Upper lobe of right lung (tissue), 1 donor: ENCODE measurements at regions not wholly inside any gene's neighbourhood (a gene's known extent, or its start where the extent isn't known, plus 50 kb on each side); places are given as distances from the start of the nearest gene placed in this dataset.

ENCODE experiments used
- ATAC-seq: fragments of 200-7000 bp; cut with Tn5 transposase; one replicate; pipeline ENCODE4 v1.9.1; 2020; ENCODE audit warnings: mild to moderate bottlenecking, moderate library complexity
- DNase-seq: peaks from one replicate; pipeline ENCODE4 v3.0.0-alpha.2; 2020
- H3K27ac ChIP-seq: fragments of 200-600 bp; one replicate; pipeline ENCODE4 v1.8.0; 2022
- H3K27me3 ChIP-seq: fragments of 200-600 bp; one replicate; pipeline ENCODE4 v1.8.0; 2022; ENCODE audit warnings: mild to moderate bottlenecking
- H3K36me3 ChIP-seq: fragments of 200-600 bp; one replicate; pipeline ENCODE4 v1.8.0; 2022
- H3K4me1 ChIP-seq: fragments of 200-600 bp; one replicate; pipeline ENCODE4 v1.8.0; 2022
- H3K4me3 ChIP-seq: fragments of 200-600 bp; one replicate; pipeline ENCODE4 v1.8.0; 2022; ENCODE audit warnings: mild to moderate bottlenecking
- H3K9me3 ChIP-seq: fragments of 200-600 bp; one replicate; pipeline ENCODE4 v1.8.0; 2022
- intact Hi-C: fragments of 100-400 bp; cut with DNase I; formaldehyde crosslinking; loops from one replicate; pipeline ENCODE4 v1.11.0; 2022
- TF ChIP-seq, protein P1 (sequence below): fragments of 200-600 bp; IDR thresholded peaks from one replicate; pipeline ENCODE4 v1.8.0; 2022; ENCODE audit warnings: antibody characterized with exemption
- donor health status: DM: no; HTN: yes; CAD: no; lungs with severe emphysema.

DNA sequence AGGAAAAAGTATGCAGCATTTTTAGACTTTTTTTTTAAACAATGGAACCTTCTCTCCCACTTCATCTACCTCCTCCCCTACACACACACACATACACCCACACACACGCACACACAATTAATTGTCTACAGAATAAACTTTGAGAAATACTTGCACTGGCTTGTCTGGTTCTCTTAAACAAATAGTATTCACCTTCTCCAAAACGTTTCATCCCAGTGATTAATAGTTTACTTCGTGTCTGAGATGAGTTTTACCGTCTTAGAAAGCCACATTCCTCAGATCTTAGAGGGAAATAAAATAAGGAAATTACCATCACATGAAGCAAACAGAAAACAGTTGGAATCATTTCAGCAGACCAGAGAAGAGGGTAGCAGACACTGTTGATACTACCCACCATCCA is 570.6 kb upstream of the CLINT1 start:
- H3K9me3 ChIP-seq: no peaks in the 10 kb centered on the region
- H3K27me3 ChIP-seq: no peaks in the 10 kb centered on the region
- no peak for ATAC-seq
- intact Hi-C loops: no loop called here
- TF ChIP-seq, protein P1, sequence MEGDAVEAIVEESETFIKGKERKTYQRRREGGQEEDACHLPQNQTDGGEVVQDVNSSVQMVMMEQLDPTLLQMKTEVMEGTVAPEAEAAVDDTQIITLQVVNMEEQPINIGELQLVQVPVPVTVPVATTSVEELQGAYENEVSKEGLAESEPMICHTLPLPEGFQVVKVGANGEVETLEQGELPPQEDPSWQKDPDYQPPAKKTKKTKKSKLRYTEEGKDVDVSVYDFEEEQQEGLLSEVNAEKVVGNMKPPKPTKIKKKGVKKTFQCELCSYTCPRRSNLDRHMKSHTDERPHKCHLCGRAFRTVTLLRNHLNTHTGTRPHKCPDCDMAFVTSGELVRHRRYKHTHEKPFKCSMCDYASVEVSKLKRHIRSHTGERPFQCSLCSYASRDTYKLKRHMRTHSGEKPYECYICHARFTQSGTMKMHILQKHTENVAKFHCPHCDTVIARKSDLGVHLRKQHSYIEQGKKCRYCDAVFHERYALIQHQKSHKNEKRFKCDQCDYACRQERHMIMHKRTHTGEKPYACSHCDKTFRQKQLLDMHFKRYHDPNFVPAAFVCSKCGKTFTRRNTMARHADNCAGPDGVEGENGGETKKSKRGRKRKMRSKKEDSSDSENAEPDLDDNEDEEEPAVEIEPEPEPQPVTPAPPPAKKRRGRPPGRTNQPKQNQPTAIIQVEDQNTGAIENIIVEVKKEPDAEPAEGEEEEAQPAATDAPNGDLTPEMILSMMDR: no peak
- H3K4me3 ChIP-seq: no peak overlapping the region
- DNase-seq: no peak
- no peaks in the 10 kb centered on the region for H3K4me1 ChIP-seq
- H3K36me3 ChIP-seq: no peaks in the 10 kb centered on the region
- H3K27ac ChIP-seq: peak overlapping the region; percentile 39

DNA sequence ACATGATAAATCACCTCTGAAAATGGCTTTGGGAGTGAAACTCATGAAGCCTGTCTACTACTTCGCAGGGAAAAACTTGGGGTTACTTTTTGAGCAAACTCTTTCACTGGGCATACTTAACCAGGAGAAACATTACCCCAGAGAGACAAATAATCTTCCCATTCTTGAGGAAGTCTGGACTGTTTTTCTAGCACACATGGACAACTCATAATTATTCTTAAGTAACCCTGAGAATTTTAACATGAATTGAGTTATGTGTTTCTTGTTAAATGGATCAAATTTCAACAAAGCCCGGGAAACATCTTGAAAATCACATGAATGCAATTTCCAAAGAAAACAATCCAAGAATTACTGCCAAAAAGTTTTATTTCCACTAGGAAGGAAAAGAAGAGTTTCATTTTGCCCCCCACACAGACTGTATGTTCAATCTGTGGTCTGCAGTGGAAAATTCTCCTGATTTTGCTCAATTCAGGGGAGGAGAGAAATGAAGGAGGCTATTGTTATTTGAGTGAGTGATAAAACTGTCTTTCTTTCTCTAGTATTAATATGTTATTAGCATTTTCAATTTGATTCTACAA is 564.8 kb upstream of the CLINT1 start:
- Histone ChIP-seq H3K27me3 (no peaks in the 10 kb centered on the region), H3K27ac (no peak overlapping the region), H3K36me3 (no peaks in the 10 kb centered on the region), H3K4me1 (no peaks in the 10 kb centered on the region), H3K9me3 (no peaks in the 10 kb centered on the region), H3K4me3 (no peak overlapping the region)
- DNase-seq: no peak
- intact Hi-C loops: no loop called here
- no peak for ATAC-seq
- TF ChIP-seq, protein P1: no peak

DNA sequence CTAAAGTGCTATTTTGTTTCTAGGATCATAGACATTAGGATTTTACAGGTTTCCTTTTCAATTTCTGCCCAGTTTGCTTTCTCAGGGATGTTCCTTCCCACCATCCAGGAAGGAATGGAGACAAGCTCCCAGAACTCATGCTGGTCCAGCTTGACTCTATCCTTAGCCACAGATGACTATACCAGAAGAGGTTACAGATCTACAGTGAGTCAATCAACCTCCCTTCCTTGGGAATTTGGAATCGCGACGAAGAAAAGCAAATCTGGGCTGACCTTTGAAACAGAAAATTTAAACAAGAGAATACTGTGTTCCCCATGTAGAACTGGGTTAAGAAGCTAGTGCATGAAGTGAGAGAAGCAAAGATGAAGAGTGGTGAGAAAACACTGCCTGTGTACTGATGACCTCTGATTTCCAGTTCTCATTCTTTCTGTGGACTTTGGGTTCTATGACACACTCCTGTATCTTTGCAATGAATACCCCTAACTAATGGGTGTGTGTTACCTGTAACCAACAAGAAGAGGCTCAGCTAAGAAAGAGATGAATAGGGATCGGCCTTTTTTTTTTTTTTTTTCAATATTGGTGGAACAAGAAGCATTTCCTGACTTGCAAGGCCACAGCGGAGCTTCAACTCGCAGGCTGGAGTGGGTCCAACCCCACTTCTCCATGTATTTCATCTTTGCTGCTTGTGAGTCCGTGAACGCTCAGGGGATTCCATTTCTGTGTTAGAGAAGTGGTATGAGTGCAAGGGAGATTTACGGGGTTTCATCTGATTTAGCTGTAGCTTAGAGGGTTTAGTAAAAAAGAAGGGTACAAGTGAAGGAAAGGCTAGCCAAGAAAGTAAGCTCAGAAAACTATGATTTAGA is 563.9 kb upstream of the CLINT1 start:
- Histone ChIP-seq H3K9me3 (no peaks in the 10 kb centered on the region), H3K36me3 (no peaks in the 10 kb centered on the region), H3K4me3 (no peak overlapping the region), H3K27me3 (no peaks in the 10 kb centered on the region), H3K4me1 (no peaks in the 10 kb centered on the region), H3K27ac (no peak overlapping the region)
- intact Hi-C loops: no loop called here
- TF ChIP-seq, protein P1: no peak
- ATAC-seq (no peak), DNase-seq (no peak)

DNA sequence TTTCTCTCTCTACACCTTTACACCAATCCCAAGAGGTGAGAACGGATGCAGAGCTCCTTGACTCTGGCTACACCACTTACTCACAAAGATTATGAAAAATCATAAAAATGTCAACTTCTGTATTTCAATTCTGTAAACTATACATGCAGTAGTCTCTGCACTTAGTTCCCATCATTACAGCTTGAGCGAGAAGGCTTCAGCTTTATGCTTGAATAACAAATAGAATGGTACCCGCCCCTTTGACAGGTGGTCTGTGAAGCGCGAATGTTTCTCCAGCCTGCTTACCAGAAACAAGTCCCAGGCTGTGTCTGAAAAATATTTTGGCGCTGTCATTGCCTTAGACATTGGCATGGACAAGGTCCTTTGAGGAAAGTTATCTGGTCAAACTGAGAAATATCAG is 562.4 kb upstream of the CLINT1 start:
- no peaks in the 10 kb centered on the region for H3K27me3 ChIP-seq
- no peaks in the 10 kb centered on the region for H3K36me3 ChIP-seq
- DNase-seq: no peak
- TF ChIP-seq, protein P1: no peak
- H3K4me1 ChIP-seq: no peaks in the 10 kb centered on the region
- no peak overlapping the region for H3K27ac ChIP-seq
- H3K4me3 ChIP-seq: no peak overlapping the region
- H3K9me3 ChIP-seq: no peaks in the 10 kb centered on the region
- intact Hi-C loops: no loop called here
- no peak for ATAC-seq

DNA sequence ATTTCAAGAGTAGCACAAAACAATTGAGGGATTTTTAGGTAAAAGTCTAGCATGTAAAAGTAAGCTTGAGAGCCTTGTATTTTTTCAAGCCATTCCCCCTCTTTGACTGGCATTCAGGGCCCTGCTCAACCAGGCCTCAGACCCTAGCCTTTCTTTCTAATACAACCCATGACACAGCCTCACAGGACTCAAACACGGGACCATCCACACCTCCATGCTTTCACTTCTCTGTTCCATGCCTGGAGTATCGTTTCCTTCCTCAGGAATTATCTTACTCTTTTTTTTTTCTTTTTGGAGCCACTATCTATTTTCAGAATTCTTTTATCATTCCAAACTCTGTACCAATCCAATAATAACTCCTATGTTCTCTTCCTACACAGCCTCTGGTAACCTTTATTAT is 560.2 kb upstream of the CLINT1 start:
- no peak for ATAC-seq
- intact Hi-C loops: no loop called here

More for the DNA sequence above, 560.2 kb upstream of the CLINT1 start:
- Histone ChIP-seq H3K27me3 (no peaks in the 10 kb centered on the region), H3K27ac (no peak overlapping the region), H3K9me3 (no peaks in the 10 kb centered on the region), H3K36me3 (no peaks in the 10 kb centered on the region), H3K4me3 (no peak overlapping the region), H3K4me1 (peaks cover 5% of the 10 kb centered on the region)
- DNase-seq: no peak
- TF ChIP-seq, protein P1: no peak
